ENCODE measurements at regions not wholly inside any gene's neighbourhood (a gene's known extent, or its start where the extent isn't known, plus 50 kb on each side); places are given as distances from the start of the nearest gene placed in this dataset.

DNA sequence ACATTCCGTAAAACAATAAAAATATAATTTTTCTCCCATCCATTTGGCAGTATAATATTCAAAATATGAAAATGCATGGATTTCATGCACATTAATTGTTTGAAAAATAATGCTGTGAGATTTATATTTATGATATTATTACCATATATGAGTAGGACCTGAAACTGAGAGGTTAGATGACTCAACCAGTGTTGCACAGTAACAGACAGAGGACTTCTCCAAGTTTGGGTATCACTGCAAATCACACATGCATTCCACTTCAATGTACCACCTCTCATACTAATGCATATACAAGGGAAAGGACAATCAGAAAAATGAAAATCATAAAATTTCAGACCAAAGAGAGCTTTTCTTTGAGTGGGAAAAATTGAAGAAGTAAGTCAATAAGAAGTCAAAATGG lies 269.5 kb downstream of the SOCS6 start:
- no peaks in the 10 kb centered on the region for H3K4me1 ChIP-seq (ENCODE audit: low read length)
- TF ChIP-seq, protein P1, sequence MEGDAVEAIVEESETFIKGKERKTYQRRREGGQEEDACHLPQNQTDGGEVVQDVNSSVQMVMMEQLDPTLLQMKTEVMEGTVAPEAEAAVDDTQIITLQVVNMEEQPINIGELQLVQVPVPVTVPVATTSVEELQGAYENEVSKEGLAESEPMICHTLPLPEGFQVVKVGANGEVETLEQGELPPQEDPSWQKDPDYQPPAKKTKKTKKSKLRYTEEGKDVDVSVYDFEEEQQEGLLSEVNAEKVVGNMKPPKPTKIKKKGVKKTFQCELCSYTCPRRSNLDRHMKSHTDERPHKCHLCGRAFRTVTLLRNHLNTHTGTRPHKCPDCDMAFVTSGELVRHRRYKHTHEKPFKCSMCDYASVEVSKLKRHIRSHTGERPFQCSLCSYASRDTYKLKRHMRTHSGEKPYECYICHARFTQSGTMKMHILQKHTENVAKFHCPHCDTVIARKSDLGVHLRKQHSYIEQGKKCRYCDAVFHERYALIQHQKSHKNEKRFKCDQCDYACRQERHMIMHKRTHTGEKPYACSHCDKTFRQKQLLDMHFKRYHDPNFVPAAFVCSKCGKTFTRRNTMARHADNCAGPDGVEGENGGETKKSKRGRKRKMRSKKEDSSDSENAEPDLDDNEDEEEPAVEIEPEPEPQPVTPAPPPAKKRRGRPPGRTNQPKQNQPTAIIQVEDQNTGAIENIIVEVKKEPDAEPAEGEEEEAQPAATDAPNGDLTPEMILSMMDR (IDR thresholded peaks at IDR 0.05; ENCODE audit: low read length), result no peak
- TF ChIP-seq EZH2phosphoT487 (IDR thresholded peaks at IDR 0.05; ENCODE audit: low read length) (no peak), EZH2 (optimal IDR thresholded peaks at IDR 0.05; ENCODE audit: low read depth, low read length) (no peak)
- H3K9me2 ChIP-seq (replicated peaks; ENCODE audit: insufficient read depth, low read length), result no peaks in the 10 kb centered on the region
- H3K9ac ChIP-seq (ENCODE audit: low read length), result no peak overlapping the region
- no peak overlapping the region for H3K4me2 ChIP-seq (ENCODE audit: low read depth, low read length)
- H2AFZ ChIP-seq (ENCODE audit: low read length), result no peak overlapping the region
- no peaks in the 10 kb centered on the region for H4K20me1 ChIP-seq (ENCODE audit: insufficient read depth, low read length)
- H3K27me3 ChIP-seq (replicated peaks; ENCODE audit: insufficient read depth, low read length), result no peaks in the 10 kb centered on the region
- no peaks in the 10 kb centered on the region for H3K9me3 ChIP-seq (replicated peaks; ENCODE audit: insufficient read depth, low read length)
- no peaks in the 10 kb centered on the region for H3K79me2 ChIP-seq (ENCODE audit: low read length)
- no peak overlapping the region for H3K27ac ChIP-seq (ENCODE audit: low read length)
- no peak overlapping the region for H3K4me3 ChIP-seq (ENCODE audit: low read length)
- DNase-seq, result no peak
- no peaks in the 10 kb centered on the region for H3F3A ChIP-seq (ENCODE audit: insufficient read depth, low read length)
- no peaks in the 10 kb centered on the region for H3K36me3 ChIP-seq (replicated peaks; ENCODE audit: insufficient read depth, low read length)

DNA sequence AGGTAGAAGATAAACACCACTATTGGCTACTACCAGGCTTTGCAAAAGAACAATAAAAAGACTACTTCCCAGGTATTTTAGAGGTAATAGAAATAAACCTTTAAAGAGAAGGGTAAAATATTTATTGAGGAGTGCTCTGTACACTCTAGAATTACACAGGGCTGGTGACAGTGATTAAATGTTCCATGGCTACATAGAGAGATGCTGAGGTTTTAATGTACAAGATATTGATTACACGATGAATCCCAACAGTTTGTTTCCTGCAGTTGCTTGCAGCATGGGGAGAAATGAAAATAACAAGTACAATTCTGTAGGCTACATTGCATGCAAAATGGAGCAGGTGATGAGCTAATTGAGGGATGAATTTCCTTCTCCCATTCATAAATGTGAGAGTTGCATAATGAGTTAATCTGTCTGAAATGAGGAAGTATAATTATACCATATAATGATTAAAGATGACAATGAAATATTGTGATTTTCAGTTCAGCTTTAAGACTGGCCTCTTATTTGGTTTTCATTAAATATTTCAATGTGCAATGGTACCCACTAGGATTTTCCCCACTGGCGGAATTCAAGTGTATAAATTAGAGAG lies 266.1 kb downstream of the SOCS6 start:
- H3K4me3 ChIP-seq (ENCODE audit: low read length), result no peak overlapping the region
- H3K9me2 ChIP-seq (replicated peaks; ENCODE audit: insufficient read depth, low read length), result no peaks in the 10 kb centered on the region
- H3K27ac ChIP-seq (ENCODE audit: low read length), result no peak overlapping the region

GRCh38 chr18:70553936-70554260 lies 265.1 kb downstream of the SOCS6 start:
- H4K20me1 ChIP-seq (ENCODE audit: insufficient read depth, low read length), result no peaks in the 10 kb centered on the region
- DNase-seq, result no peak
- no peak overlapping the region for H3K4me3 ChIP-seq (ENCODE audit: low read length)
- no peaks in the 10 kb centered on the region for H3K4me1 ChIP-seq (ENCODE audit: low read length)
- TF ChIP-seq EZH2 (optimal IDR thresholded peaks at IDR 0.05; ENCODE audit: low read depth, low read length) (no peak), EZH2phosphoT487 (IDR thresholded peaks at IDR 0.05; ENCODE audit: low read length) (no peak)
- TF ChIP-seq, protein P1 (IDR thresholded peaks at IDR 0.05; ENCODE audit: low read length), result no peak
- no peaks in the 10 kb centered on the region for H3K79me2 ChIP-seq (ENCODE audit: low read length)
- no peak overlapping the region for H2AFZ ChIP-seq (ENCODE audit: low read length)
- no peaks in the 10 kb centered on the region for H3K27me3 ChIP-seq (replicated peaks; ENCODE audit: insufficient read depth, low read length)
- H3K27ac ChIP-seq (ENCODE audit: low read length), result no peak overlapping the region
- H3F3A ChIP-seq (ENCODE audit: insufficient read depth, low read length), result no peaks in the 10 kb centered on the region
- H3K9me3 ChIP-seq (replicated peaks; ENCODE audit: insufficient read depth, low read length), result no peaks in the 10 kb centered on the region
- H3K9ac ChIP-seq (ENCODE audit: low read length), result no peak overlapping the region
- no peak overlapping the region for H3K4me2 ChIP-seq (ENCODE audit: low read depth, low read length)
- no peaks in the 10 kb centered on the region for H3K9me2 ChIP-seq (replicated peaks; ENCODE audit: insufficient read depth, low read length)
- H3K36me3 ChIP-seq (replicated peaks; ENCODE audit: insufficient read depth, low read length), result no peaks in the 10 kb centered on the region

More for the DNA sequence above, 266.1 kb downstream of the SOCS6 start:
- Histone ChIP-seq H3K4me1 (ENCODE audit: low read length) (no peaks in the 10 kb centered on the region), H2AFZ (ENCODE audit: low read length) (no peak overlapping the region), H3K36me3 (replicated peaks; ENCODE audit: insufficient read depth, low read length) (no peaks in the 10 kb centered on the region), H3K4me2 (ENCODE audit: low read depth, low read length) (no peak overlapping the region), H3K27me3 (replicated peaks; ENCODE audit: insufficient read depth, low read length) (no peaks in the 10 kb centered on the region), H3K9me3 (replicated peaks; ENCODE audit: insufficient read depth, low read length) (no peaks in the 10 kb centered on the region), H3K79me2 (ENCODE audit: low read length) (no peaks in the 10 kb centered on the region), H4K20me1 (ENCODE audit: insufficient read depth, low read length) (no peaks in the 10 kb centered on the region), H3K9ac (ENCODE audit: low read length) (no peak overlapping the region), H3F3A (ENCODE audit: insufficient read depth, low read length) (no peaks in the 10 kb centered on the region)
- TF ChIP-seq EZH2phosphoT487 (IDR thresholded peaks at IDR 0.05; ENCODE audit: low read length) (no peak), EZH2 (optimal IDR thresholded peaks at IDR 0.05; ENCODE audit: low read depth, low read length) (no peak)
- TF ChIP-seq, protein P1 (IDR thresholded peaks at IDR 0.05; ENCODE audit: low read length), result no peak
- DNase-seq, result no peak
